ENCODE measurements at regions not wholly inside any gene's neighbourhood (a gene's known extent, or its start where the extent isn't known, plus 50 kb on each side); places are given as distances from the start of the nearest gene placed in this dataset.

- Histone ChIP-seq H3K4me3 (no peak overlapping the region), H3K27ac (no peak overlapping the region), H3K4me1 (peaks cover 20% of the 10 kb centered on the region), H3K27me3 (no peaks in the 10 kb centered on the region), H3K36me3 (no peaks in the 10 kb centered on the region), H3K9me3 (no peaks in the 10 kb centered on the region)
- TF ChIP-seq POLR2A (IDR thresholded peaks at IDR 0.05), result no peak
- no peak for TF ChIP-seq CTCF (IDR thresholded peaks at IDR 0.05)
- no peak for TF ChIP-seq POLR2AphosphoS5 (IDR thresholded peaks at IDR 0.05; ENCODE audit: insufficient read depth in 1 of 2, low read depth in 1 of 2)
- no peak for DNase-seq (ENCODE audit: extremely low spot score in 2 of 2)
- intact Hi-C loops (cut with DNase I), result no loop called here
These were observed 217.7 kb upstream of the SULF2 start for GRCh38 chr20:48003021-48003420.

DNA sequence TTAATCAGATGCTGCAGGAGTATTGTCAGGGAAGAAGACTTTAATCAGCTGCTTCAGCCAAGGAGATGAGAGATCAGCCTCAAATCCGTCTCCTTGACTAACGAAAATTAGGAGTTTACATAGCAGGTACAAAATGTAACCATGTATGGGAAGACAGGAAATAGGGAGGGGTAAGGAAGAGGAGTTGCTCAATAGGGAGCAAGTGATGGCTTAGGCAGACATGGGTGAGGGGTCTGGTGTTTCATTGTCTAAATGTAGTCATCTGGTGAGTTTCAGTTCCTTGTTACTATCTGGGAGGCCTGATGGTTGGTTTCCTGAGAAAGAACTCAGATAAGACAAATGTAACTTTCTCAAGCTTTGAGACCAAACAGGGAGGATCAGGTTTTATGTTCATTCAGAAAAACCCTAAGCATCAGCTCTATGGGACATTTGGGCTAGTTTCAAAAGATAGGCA is 217.3 kb upstream of the SULF2 start:
- no peaks in the 10 kb centered on the region for H3K36me3 ChIP-seq
- no peaks in the 10 kb centered on the region for H3K27me3 ChIP-seq
- intact Hi-C loops (cut with DNase I), result no loop called here
- no peak overlapping the region for H3K27ac ChIP-seq
- no peak for TF ChIP-seq POLR2AphosphoS5 (IDR thresholded peaks at IDR 0.05; ENCODE audit: insufficient read depth in 1 of 2, low read depth in 1 of 2)
- TF ChIP-seq CTCF (IDR thresholded peaks at IDR 0.05), result no peak
- TF ChIP-seq POLR2A (IDR thresholded peaks at IDR 0.05), result no peak
- no peak for DNase-seq (ENCODE audit: extremely low spot score in 2 of 2)
- H3K4me3 ChIP-seq, result no peak overlapping the region
- H3K4me1 ChIP-seq, result peaks cover 16% of the 10 kb centered on the region
- no peaks in the 10 kb centered on the region for H3K9me3 ChIP-seq

DNA sequence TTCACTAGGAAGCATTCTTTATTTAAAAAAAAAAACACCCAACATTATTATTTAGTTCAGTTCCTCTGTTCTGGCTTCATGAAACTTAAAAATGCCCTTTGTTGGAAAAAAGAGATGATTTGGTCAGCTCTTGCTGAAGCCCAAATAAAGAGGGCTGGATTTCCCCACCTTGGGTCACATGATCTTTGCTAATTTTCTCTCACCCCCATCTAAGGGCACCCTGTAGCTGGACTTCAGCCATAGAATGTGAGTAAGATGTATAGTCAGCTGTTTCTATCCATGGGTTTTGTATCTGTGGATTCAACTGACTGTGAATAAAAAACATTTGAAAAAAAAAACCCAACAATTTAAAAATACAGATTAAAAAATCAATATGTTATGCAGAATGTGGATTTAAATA is 213.9 kb upstream of the SULF2 start:
- TF ChIP-seq CTCF (IDR thresholded peaks at IDR 0.05), result no peak
- no peak for TF ChIP-seq POLR2A (IDR thresholded peaks at IDR 0.05)
- TF ChIP-seq POLR2AphosphoS5 (IDR thresholded peaks at IDR 0.05; ENCODE audit: insufficient read depth in 1 of 2, low read depth in 1 of 2), result no peak
- no peak overlapping the region for H3K27ac ChIP-seq
- no peaks in the 10 kb centered on the region for H3K9me3 ChIP-seq
- intact Hi-C loops (cut with DNase I), result no loop called here
- DNase-seq (ENCODE audit: extremely low spot score in 2 of 2), result no peak
- H3K4me1 ChIP-seq, result no peaks in the 10 kb centered on the region
- H3K36me3 ChIP-seq, result no peaks in the 10 kb centered on the region
- H3K27me3 ChIP-seq, result no peaks in the 10 kb centered on the region
- no peak overlapping the region for H3K4me3 ChIP-seq

- TF ChIP-seq POLR2A (IDR thresholded peaks at IDR 0.05) (no peak), CTCF (IDR thresholded peaks at IDR 0.05) (no peak), POLR2AphosphoS5 (IDR thresholded peaks at IDR 0.05; ENCODE audit: insufficient read depth in 1 of 2, low read depth in 1 of 2) (no peak)
- intact Hi-C loops (cut with DNase I), result no loop called here
These were observed 213.5 kb upstream of the SULF2 start for GRCh38 chr20:47998736-47999135.

DNA sequence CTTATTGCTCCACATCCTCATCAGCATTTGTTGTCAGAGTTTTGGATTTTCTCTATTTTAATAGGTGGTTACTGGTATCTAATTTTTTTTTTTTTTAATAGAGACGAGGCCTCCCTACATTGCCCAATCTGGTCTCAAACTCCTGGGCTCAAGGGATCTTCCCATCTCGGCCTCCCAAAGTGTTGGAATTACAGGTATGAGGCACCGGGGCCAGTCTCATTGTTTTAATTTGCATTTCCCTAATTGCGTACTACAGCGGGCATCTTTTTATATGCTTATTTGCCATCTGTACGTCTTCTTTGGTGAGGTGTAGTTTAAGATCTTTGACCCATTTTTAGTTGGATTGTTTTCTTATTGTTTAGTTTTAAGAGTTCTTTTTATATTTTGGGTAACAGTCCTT is 210.4 kb upstream of the SULF2 start:
- no peaks in the 10 kb centered on the region for H3K36me3 ChIP-seq
- DNase-seq (ENCODE audit: extremely low spot score in 2 of 2), result no peak
- no peak for TF ChIP-seq POLR2A (IDR thresholded peaks at IDR 0.05)
- no peak for TF ChIP-seq POLR2AphosphoS5 (IDR thresholded peaks at IDR 0.05; ENCODE audit: insufficient read depth in 1 of 2, low read depth in 1 of 2)
- no peak overlapping the region for H3K4me3 ChIP-seq
- H3K27me3 ChIP-seq, result no peaks in the 10 kb centered on the region
- intact Hi-C loops (cut with DNase I), result no loop called here
- no peak overlapping the region for H3K27ac ChIP-seq
- H3K9me3 ChIP-seq, result no peaks in the 10 kb centered on the region
- H3K4me1 ChIP-seq, result peaks cover 1% of the 10 kb centered on the region

More at GRCh38 chr20:47998736-47999135, 213.5 kb upstream of the SULF2 start:
- Histone ChIP-seq H3K27me3 (no peaks in the 10 kb centered on the region), H3K27ac (no peak overlapping the region), H3K36me3 (no peaks in the 10 kb centered on the region), H3K9me3 (no peaks in the 10 kb centered on the region), H3K4me3 (no peak overlapping the region), H3K4me1 (no peaks in the 10 kb centered on the region)
- peak in 1 of 2 donors; percentile 74 for DNase-seq (ENCODE audit: extremely low spot score in 2 of 2)
